Astrocyte of the spinal cord (primary cell): ENCODE measurements at regions not wholly inside any gene's neighbourhood (a gene's known extent, or its start where the extent isn't known, plus 50 kb on each side); places are given as distances from the start of the nearest gene placed in this dataset.
A peak's percentile ranks its signal among the peaks of the same experiment; 100 is the strongest.

ENCODE experiments used
- DNase-seq: peaks from one replicate; pipeline ENCODE4 v3.0.0; 2011; ENCODE audit warnings: low read depth, low spot score
- H3K4me3 ChIP-seq: 2 replicates; pipeline ENCODE4 v1.5.1; 2011; ENCODE audit warnings: low read depth, mild to moderate bottlenecking, low read length, moderate library complexity
- in situ Hi-C: cut with HindIII; loops from 2 replicates; pipeline ENCODE4 v1.10.0; 2017; ENCODE audit warnings: low sequenced_read_pairs
- TF ChIP-seq, protein P1 (sequence below): IDR thresholded peaks from 2 replicates; pipeline ENCODE4 v1.5.1; 2012; ENCODE audit warnings: low read depth, mild to moderate bottlenecking, low read length, inconsistent platforms

DNA sequence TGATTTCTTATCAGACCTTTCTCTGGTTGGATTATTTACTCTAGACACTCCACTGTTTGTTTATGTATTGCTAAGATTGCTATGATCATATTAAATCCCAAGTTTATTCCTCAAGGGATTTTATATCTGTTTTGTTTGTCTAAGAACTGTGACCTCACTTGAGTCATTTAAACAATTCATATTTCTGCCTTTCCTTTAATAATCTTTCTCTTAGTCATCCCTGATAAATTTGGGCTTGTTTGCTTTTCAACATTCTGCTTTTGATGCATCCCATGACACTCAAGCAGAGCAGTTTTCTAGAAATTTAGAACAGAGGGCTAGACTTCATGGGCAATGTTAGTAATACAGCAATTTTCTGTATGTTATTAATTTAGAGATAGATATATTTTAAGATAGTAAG, 231.6 kb upstream of the TNC start:
- TF ChIP-seq, protein P1, sequence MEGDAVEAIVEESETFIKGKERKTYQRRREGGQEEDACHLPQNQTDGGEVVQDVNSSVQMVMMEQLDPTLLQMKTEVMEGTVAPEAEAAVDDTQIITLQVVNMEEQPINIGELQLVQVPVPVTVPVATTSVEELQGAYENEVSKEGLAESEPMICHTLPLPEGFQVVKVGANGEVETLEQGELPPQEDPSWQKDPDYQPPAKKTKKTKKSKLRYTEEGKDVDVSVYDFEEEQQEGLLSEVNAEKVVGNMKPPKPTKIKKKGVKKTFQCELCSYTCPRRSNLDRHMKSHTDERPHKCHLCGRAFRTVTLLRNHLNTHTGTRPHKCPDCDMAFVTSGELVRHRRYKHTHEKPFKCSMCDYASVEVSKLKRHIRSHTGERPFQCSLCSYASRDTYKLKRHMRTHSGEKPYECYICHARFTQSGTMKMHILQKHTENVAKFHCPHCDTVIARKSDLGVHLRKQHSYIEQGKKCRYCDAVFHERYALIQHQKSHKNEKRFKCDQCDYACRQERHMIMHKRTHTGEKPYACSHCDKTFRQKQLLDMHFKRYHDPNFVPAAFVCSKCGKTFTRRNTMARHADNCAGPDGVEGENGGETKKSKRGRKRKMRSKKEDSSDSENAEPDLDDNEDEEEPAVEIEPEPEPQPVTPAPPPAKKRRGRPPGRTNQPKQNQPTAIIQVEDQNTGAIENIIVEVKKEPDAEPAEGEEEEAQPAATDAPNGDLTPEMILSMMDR, result no peak
- in situ Hi-C loops, result no loop called here
- DNase-seq, result peak; percentile 18
- no peak overlapping the region for H3K4me3 ChIP-seq

DNA sequence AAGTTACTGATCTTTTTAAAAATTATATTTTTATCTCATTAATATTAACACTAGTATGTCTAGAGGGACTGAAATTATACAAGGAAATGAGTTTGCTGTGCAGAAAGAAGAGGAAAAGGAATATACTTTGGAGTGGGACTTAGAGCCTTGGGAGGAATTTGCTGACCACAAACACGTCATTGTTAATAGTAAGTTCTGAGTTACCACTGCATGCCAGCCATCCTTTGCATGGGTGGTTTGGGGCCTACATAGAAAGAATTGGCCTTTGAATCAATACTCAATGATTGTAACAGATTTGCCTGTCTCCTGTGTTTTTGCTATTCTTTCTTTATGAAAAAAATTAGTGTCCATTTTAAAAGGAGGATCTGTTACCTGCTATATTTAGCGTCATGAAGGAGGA, 232.6 kb upstream of the TNC start:
- TF ChIP-seq, protein P1, result no peak
- in situ Hi-C loops, result no loop called here
- no peak overlapping the region for H3K4me3 ChIP-seq
- no peak for DNase-seq

DNA sequence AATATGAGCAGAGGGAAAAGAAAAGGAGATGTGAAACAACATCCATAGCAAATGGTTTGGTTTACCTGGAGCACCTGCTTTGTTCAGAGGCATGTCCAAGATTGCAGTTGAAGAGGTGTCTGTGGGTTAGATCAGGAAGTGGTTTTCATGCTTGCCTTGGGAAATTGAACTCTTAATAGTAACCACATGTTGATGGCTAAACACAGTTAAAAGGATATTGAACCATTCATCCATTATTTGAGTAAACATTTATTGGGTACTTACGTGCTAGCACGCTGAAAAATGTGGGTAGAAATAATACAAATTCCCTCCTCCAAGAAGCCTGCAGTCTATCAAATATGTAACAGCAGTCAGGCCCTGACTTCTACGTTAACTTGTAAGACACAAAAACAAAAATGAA, 235.7 kb upstream of the TNC start:
- no peak for DNase-seq
- TF ChIP-seq, protein P1, result no peak
- no peak overlapping the region for H3K4me3 ChIP-seq
- in situ Hi-C loops, result no loop called here

DNA sequence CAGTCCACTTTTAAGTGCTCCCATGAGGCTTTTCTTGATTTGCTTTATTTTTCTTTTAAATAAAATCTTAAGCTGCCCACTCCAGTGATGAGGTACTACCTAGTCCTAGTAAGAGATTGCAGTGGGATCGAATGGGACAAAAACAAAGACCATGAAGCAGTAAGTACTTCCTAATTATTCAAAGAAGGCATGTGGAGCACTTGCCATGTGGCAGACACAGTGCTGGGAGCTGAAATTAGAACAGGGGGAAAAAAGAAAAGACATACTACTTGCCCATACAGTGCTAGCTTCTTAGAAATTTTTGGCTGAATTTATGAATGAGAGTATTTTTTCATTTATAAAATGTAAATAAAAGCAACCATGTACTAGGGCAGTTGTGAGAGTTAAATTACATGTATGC, 239.9 kb upstream of the TNC start:
- TF ChIP-seq, protein P1, result no peak
- DNase-seq, result no peak
- in situ Hi-C loops, result no loop called here
- no peak overlapping the region for H3K4me3 ChIP-seq

DNA sequence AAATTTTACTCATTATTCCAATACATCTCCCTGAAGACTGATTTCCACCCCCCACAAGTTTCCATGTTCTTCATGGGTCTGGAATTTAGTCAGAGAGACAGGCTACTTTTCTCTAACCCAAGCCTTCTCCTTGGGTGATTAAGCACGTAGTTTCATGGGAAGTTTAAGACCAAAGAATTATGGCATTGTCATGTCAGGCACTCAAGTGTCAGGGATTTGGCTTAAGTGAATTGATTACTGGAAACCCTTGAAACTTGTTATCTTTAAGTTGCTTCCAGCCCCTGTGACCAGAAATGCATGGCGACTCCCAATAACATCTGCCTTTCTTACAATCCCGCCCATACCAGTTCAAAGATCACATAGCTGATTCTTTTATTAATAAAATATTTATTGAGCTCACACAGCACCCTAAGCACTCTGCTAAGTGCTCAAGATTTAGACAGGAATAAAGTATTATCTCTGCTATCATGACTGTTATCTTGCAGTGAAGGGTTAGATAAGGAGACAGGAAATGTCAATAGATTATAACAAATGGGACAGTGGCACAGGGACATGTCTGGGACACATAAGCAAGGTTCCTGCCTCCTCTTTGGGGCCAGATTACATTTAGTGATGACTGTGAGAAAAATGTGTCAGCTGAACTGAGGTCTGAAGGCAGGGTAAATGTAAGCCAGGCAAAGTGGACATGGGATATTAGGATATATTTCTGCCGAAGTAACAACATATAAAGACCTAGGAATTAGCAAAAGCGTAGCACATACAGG, 241.2 kb upstream of the TNC start:
- in situ Hi-C loops, result no loop called here
- no peak overlapping the region for H3K4me3 ChIP-seq
- no peak for DNase-seq
- TF ChIP-seq, protein P1, result no peak

DNA sequence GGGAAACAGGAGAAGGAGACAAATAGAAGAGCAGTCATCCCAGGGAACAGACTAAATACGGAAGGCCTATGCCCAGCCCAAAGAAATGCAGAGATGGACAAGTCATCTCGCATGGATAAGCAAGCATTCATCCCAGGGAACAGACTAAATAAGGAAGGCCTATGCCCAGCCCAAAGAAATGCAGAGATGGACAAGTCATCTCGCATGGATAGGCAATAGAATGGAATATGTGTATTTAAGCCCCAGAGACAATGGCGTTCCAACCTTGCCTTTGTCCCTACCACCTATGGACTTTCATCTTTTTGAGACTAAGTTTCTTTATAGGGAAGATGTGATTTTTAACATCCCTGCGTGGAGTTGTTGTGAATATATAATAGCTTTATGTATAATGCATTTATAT, 242.2 kb upstream of the TNC start:
- no peak overlapping the region for H3K4me3 ChIP-seq
- TF ChIP-seq, protein P1, result no peak
- in situ Hi-C loops, result no loop called here
- DNase-seq, result no peak
